GM10248 (cell line): ENCODE measurements at regions not wholly inside any gene's neighbourhood (a gene's known extent, or its start where the extent isn't known, plus 50 kb on each side); places are given as distances from the start of the nearest gene placed in this dataset.
A peak's percentile ranks its signal among the peaks of the same experiment; 100 is the strongest.

Experiments used
- CTCF ChIA-PET: fragments of 300-600 bp; sonication (Branson Sonifier 250); formaldehyde crosslinking; extraction: SDS; loops from one replicate; lab custom pipeline; 2021; ENCODE audit warnings: antibody characterized with exemption; lab: Yijun Ruan, JAX
- POLR2A ChIA-PET: fragments of 350-650 bp; sonication (Branson Sonifier 250); formaldehyde crosslinking; extraction: SDS; loops from one replicate; lab custom pipeline; 2020; ENCODE audit warnings: antibody characterized with exemption; lab: Yijun Ruan, JAX
- DNase-seq: peaks from one replicate; pipeline ENCODE4 v3.0.0; 2012; ENCODE audit errors: extremely low spot score
- CTCF ChIP-seq: IDR thresholded peaks from 2 replicates; pipeline ENCODE4 v1.5.1; 2012; ENCODE audit warnings: mild to moderate bottlenecking, low read depth; ENCODE audit errors: extremely low read depth, missing control alignments, control extremely low read depth

- no peak for DNase-seq
- POLR2A ChIA-PET, result no interaction called here
- no peak for TF ChIP-seq CTCF
- CTCF ChIA-PET, result no interaction called here
Measured at GRCh38 chr15:38168467-38169070, 84.1 kb upstream of the SPRED1 start.

GRCh38 chr15:38171973-38172372 lies 80.7 kb upstream of the SPRED1 start:
- TF ChIP-seq CTCF, result no peak

GRCh38 chr15:38174691-38175090 lies 77.9 kb upstream of the SPRED1 start:
- POLR2A ChIA-PET, result no interaction called here
- TF ChIP-seq CTCF, result no peak
- CTCF ChIA-PET, result no interaction called here
- DNase-seq, result no peak

More at GRCh38 chr15:38171973-38172372, 80.7 kb upstream of the SPRED1 start:
- ChIA-PET CTCF (interaction anchor here (1.3 to 1.6 kb wide), 4 partner anchors 7 to 43 kb away, joined by 3 to 5 read pairs (median 4); no protein-coding TSS in a partner anchor), POLR2A (no interaction called here)
- DNase-seq, result no peak

GRCh38 chr15:38176155-38176554 lies 76.5 kb upstream of the SPRED1 start:
- CTCF ChIA-PET, result no interaction called here
- POLR2A ChIA-PET, result no interaction called here
- peak; percentile 18 for DNase-seq

GRCh38 chr15:38176691-38177090 lies 75.9 kb upstream of the SPRED1 start:
- ChIA-PET CTCF (no interaction called here), POLR2A (no interaction called here)
- no peak for DNase-seq
- no peak for TF ChIP-seq CTCF

More at GRCh38 chr15:38176155-38176554, 76.5 kb upstream of the SPRED1 start:
- no peak for TF ChIP-seq CTCF

- POLR2A ChIA-PET, result no interaction called here
- CTCF ChIA-PET, result no interaction called here
- no peak for DNase-seq
- no peak for TF ChIP-seq CTCF
Measured at GRCh38 chr15:38182900-38183299, 69.7 kb upstream of the SPRED1 start.
